HS-27A (cell line): ENCODE measurements at regions not wholly inside any gene's neighbourhood (a gene's known extent, or its start where the extent isn't known, plus 50 kb on each side); places are given as distances from the start of the nearest gene placed in this dataset.
"Not testable (repeated sequence)": the region's sequence is repeated elsewhere in the genome, so short reads cannot be mapped to it uniquely, and the experiment has no call there.

Source experiments
- DNase-seq: peaks from one replicate; pipeline ENCODE4 v3.0.0-alpha.2; 2012; ENCODE audit warnings: low read depth, missing footprints

DNA sequence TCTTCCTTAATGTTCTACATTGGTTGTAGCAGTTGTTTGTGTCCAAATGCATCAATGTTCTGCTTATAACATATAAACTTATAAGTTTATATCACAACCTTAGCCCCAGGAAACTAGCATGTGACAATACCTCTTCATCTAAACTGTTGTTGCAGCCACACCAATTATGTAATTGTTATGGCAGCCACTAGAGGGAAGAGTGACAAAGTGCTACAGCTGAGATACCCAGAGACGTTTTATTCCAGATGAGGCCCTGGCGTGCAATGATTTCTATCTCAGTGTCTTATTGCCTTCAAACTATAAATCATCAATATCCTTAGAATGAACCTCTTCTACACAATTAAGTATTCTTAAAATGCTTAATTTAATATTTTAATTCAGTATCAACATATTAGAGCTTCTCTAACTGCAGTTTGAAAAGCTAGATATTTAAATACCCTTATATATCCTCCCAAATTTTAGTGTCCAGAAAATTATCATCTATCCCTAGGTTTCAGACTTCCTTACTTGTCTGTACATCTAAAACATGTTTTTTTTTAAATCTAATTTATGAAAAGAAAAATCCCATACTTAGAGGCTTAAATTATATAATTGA lies 171.6 kb downstream of the PCDH10 start:
- peak; percentile 11 for DNase-seq

- no peak for DNase-seq
These were observed 167.8 kb downstream of the PCDH10 start for GRCh38 chr4:133316909-133317308.

GRCh38 chr4:133314991-133315390 lies 165.9 kb downstream of the PCDH10 start:
- no peak for DNase-seq

GRCh38 chr4:133287396-133287795 lies 138.3 kb downstream of the PCDH10 start:
- no peak for DNase-seq

- DNase-seq: no peak
These were observed 129.5 kb downstream of the PCDH10 start for GRCh38 chr4:133278591-133278990.

- not testable (repeated sequence) for DNase-seq
These were observed 128.8 kb downstream of the PCDH10 start for GRCh38 chr4:133277940-133278339.

DNA sequence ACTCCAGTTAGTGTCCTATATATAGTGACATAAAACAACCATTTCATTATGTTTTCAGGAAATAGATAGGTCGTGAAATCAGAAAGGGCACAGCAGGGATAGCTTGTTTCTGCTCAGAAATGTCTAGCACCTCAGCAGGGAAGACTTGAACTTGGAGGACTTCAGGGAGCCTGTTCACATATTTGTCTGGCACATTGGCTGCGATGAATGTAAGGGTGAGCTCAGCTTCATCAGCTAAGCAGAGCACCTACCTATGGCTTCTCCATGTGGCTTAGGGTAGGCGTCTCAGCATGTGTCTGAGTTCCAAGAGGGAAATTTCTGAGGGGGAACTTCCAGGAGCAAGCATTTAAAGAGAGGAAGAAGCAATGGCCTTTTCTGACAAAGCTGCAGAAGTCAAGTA lies 126.2 kb downstream of the PCDH10 start:
- DNase-seq: no peak

DNA sequence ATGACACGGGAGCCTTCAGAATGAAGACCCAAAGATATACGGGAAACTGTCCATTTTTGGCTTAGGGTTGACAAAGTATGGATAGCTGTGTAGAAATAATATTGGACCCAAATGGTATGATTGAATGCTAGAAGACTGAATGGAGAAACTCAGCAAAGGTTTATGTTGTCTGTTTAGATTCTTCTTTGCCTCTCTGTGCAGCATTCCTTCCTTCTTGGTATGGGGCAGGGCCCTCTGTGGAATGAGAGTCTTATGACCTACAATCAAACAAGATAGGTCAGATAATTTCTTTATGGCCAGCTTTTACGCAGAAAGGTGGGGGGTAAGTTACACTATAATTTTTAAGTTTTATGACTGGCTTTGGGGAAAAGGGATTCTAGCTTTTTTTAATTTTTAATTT lies 124.3 kb downstream of the PCDH10 start:
- DNase-seq: no peak

- DNase-seq: no peak
These were observed 121.0 kb downstream of the PCDH10 start for GRCh38 chr4:133270021-133270570.

DNA sequence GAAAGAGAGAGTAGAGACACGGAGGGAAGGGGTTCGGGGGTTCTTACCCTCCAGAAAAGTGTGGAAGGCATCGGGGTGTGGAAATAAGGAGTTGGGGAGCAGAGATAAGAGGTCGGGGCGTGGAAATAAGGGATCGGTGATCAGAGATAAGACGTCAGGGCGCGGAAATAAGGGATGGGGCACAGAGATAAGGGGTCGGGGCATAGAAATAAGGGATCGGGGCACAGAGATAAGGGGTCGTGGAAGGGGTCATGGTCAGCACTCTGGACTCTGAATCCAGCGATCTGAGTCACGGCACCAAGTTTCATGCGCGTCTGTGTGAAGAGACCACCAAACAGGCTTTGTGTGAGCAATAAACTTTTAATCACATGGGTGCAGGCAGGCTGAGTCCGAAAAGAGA lies 119.1 kb downstream of the PCDH10 start:
- no peak for DNase-seq

- DNase-seq: not testable (repeated sequence)
These were observed 118.4 kb downstream of the PCDH10 start for GRCh38 chr4:133267506-133267905.

DNA sequence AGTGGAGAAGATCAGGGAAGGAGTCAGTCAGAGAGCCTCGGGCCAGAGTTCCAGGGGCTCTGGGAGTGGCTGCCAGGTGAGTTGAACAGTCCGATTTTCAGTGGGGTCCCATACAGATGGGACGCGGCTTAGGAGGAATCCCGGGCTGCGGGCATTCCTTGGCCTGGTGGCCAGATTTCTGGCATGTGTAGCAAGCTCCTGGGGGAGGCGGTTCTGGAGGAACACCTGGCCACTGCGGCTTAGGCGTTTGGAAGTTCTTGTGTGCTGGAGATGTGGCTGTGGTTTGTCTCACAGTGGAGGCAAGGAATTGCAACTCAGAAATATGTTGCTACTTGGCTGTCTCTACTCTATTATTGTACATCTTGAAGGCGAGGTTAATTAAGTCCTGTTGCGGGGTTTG lies 117.9 kb downstream of the PCDH10 start:
- DNase-seq: not testable (repeated sequence)

DNA sequence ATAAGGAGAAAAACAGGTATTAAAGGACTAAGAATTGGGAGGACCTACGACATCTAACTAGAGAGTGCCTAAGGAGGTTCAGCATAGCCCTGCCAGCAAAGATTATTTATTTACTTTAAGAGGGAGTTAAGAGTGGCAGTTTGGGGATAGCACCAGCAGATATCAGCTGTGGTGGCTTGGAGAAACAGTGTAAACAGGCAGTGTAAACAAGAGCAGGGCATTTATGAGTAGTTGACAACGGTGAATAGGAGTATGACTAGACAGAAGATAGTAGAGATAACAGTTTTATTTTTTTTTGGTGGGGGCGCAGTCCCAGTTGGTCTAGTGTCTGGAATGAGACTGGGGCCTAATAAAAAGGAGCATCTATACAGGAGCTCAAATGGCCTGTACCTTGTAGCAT lies 115.2 kb downstream of the PCDH10 start:
- not testable (repeated sequence) for DNase-seq

DNA sequence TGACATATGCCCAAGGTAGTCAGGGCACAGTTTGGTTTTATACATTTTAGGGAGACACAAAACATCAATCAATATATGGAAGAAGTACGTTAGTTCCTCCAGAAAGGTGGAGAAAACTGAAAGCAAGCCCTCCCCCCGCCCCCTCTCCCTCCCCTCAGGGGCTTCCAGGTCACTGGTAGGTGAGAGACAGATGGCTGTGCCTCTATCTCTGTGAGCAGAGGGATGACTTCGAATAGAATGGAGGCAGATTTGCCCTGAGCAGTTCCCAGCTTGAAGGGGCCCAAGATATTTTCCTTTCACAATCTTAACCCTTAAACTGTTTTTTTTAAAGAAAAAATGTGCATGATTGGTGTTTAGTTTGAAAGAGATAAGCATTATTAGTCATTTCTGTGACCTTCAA lies 114.0 kb downstream of the PCDH10 start:
- no peak for DNase-seq

DNA sequence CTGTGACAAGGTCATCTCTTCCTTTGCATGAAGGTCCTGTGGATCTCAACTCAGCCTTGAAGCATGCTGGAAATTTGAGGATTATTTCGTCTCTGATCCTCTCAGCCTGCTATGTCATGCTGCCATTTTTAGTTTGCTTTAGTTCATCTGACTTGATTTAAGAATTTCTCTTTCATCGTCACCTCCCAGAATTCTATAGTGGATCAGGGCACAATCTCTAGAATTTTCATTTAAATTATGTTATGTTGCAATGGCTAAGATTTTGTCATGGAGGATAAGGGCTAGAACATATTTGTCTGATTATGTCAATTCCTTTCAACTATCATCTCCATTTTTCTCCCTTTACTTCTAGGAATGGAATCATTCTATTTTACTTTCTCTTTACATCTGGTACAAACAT lies 98.8 kb downstream of the PCDH10 start:
- DNase-seq: no peak

GRCh38 chr4:133245226-133245625 lies 96.1 kb downstream of the PCDH10 start:
- no peak for DNase-seq
